ENCODE measurements at regions not wholly inside any gene's neighbourhood (a gene's known extent, or its start where the extent isn't known, plus 50 kb on each side); places are given as distances from the start of the nearest gene placed in this dataset.

GRCh38 chr22:22080270-22080669 lies 97.7 kb upstream of the TOP3B start:
- TF ChIP-seq CTCF (IDR thresholded peaks at IDR 0.05; ENCODE audit: poor library complexity, severe bottlenecking), result no peak
- H3K27ac ChIP-seq (ENCODE audit: poor library complexity, severe bottlenecking), result no peak overlapping the region
- DNase-seq (ENCODE audit: low spot score), result no peak
- H3K4me3 ChIP-seq (ENCODE audit: severe bottlenecking), result no peak overlapping the region
- no peaks in the 10 kb centered on the region for H3K9me3 ChIP-seq (ENCODE audit: severe bottlenecking)
- no peak for ATAC-seq (ENCODE audit: low read depth)
- H3K4me1 ChIP-seq (ENCODE audit: insufficient read depth, poor library complexity, severe bottlenecking), result peaks cover 21% of the 10 kb centered on the region
- H3K36me3 ChIP-seq (ENCODE audit: low read depth), result no peaks in the 10 kb centered on the region
- no peaks in the 10 kb centered on the region for H3K27me3 ChIP-seq (ENCODE audit: insufficient read depth, poor library complexity, severe bottlenecking)

GRCh38 chr22:22079404-22080148 lies 97.0 kb upstream of the TOP3B start:
- no peak for ATAC-seq (ENCODE audit: low read depth)
- Histone ChIP-seq H3K27me3 (ENCODE audit: insufficient read depth, poor library complexity, severe bottlenecking) (no peaks in the 10 kb centered on the region), H3K4me1 (ENCODE audit: insufficient read depth, poor library complexity, severe bottlenecking) (peaks cover 27% of the 10 kb centered on the region), H3K9me3 (ENCODE audit: severe bottlenecking) (no peaks in the 10 kb centered on the region), H3K4me3 (ENCODE audit: severe bottlenecking) (no peak overlapping the region), H3K36me3 (ENCODE audit: low read depth) (no peaks in the 10 kb centered on the region), H3K27ac (ENCODE audit: poor library complexity, severe bottlenecking) (no peak overlapping the region)
- no peak for TF ChIP-seq CTCF (IDR thresholded peaks at IDR 0.05; ENCODE audit: poor library complexity, severe bottlenecking)
- no peak for DNase-seq (ENCODE audit: low spot score)

GRCh38 chr22:22078329-22078728 lies 95.7 kb upstream of the TOP3B start:
- no peak for ATAC-seq (ENCODE audit: low read depth)
- DNase-seq (ENCODE audit: low spot score), result no peak
- no peaks in the 10 kb centered on the region for H3K27me3 ChIP-seq (ENCODE audit: insufficient read depth, poor library complexity, severe bottlenecking)

GRCh38 chr22:22076932-22077703 lies 94.5 kb upstream of the TOP3B start:
- Histone ChIP-seq H3K4me3 (ENCODE audit: severe bottlenecking) (no peak overlapping the region), H3K4me1 (ENCODE audit: insufficient read depth, poor library complexity, severe bottlenecking) (peaks cover 34% of the 10 kb centered on the region), H3K36me3 (ENCODE audit: low read depth) (no peaks in the 10 kb centered on the region), H3K9me3 (ENCODE audit: severe bottlenecking) (no peaks in the 10 kb centered on the region), H3K27ac (ENCODE audit: poor library complexity, severe bottlenecking) (peak overlapping the region; percentile 74), H3K27me3 (ENCODE audit: insufficient read depth, poor library complexity, severe bottlenecking) (no peaks in the 10 kb centered on the region)
- DNase-seq (ENCODE audit: low spot score), result no peak
- no peak for TF ChIP-seq CTCF (IDR thresholded peaks at IDR 0.05; ENCODE audit: poor library complexity, severe bottlenecking)
- ATAC-seq (ENCODE audit: low read depth), result peak; percentile 59

More at GRCh38 chr22:22078329-22078728, 95.7 kb upstream of the TOP3B start:
- Histone ChIP-seq H3K4me3 (ENCODE audit: severe bottlenecking) (no peak overlapping the region), H3K36me3 (ENCODE audit: low read depth) (no peaks in the 10 kb centered on the region), H3K9me3 (ENCODE audit: severe bottlenecking) (no peaks in the 10 kb centered on the region), H3K4me1 (ENCODE audit: insufficient read depth, poor library complexity, severe bottlenecking) (peaks cover 34% of the 10 kb centered on the region), H3K27ac (ENCODE audit: poor library complexity, severe bottlenecking) (no peak overlapping the region)
- TF ChIP-seq CTCF (IDR thresholded peaks at IDR 0.05; ENCODE audit: poor library complexity, severe bottlenecking), result no peak

Measured in RWPE2 (cell line).